ENCODE measurements at regions not wholly inside any gene's neighbourhood (a gene's known extent, or its start where the extent isn't known, plus 50 kb on each side); places are given as distances from the start of the nearest gene placed in this dataset.

DNA sequence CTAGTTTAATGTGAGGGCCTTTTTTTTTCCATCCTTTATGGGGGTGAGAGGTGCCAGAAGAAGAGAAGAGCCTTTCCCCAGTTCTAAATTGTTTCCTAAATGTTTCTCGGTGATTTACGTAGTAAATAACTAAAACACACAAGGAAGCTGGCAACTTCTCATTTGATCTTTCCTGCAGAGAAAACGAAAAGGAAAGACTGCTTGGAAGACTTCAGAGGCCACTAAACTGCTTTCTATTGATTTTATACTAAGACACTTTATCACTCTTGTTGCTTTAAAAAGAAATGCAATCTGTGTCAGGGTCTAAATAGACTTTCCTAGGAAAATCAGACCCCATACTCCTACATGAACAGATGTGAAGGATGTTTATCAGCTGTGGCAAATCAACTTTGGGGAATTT lies 52.1 kb upstream of the KAZN start:
- Histone ChIP-seq H3K4me1 (peaks cover 13 to 43% (median 27%) of the 10 kb centered on the region in 10 experiments; a peak in 18 of 20 replicates), H4K20me1 (no peaks in the 10 kb centered on the region), H3K4me2 (no peak overlapping the region), H3K9me3 (replicated peaks in 1 of 11) (peaks cover 0 to 7% (median 0%) of the 10 kb centered on the region in 11 experiments; a peak in 2 of 22 replicates), H3K4me3 (no peak overlapping the region), H3K9ac (no peak overlapping the region), H3K27me3 (peaks cover 0 to 25% (median 13%) of the 10 kb centered on the region in 11 experiments; a peak in 10 of 22 replicates), H3K27ac (no peak overlapping the region), H3K36me3 (no peaks in the 10 kb centered on the region)
- TF ChIP-seq Cebpa-rat (IDR thresholded peaks at IDR 0.05) = no peak

Data from BLaER1 treated with 17β-estradiol and CSF1 and Interleukin-3, amounts not matched to agents 10 nM and 100 nM (cell line).